GM23248 (cell line): ENCODE measurements at regions not wholly inside any gene's neighbourhood (a gene's known extent, or its start where the extent isn't known, plus 50 kb on each side); places are given as distances from the start of the nearest gene placed in this dataset.

ENCODE experiments used
- EZH2 ChIP-seq: fragments of 200-600 bp; sonication (generic); IDR thresholded peaks from 2 replicates; pipeline ENCODE4 v1.6.1; 2018; ENCODE audit warnings: antibody characterized with exemption, mild to moderate bottlenecking; ENCODE audit not compliant: insufficient read depth, poor library complexity, severe bottlenecking
- EZH2phosphoT487 ChIP-seq: fragments of 200-600 bp; sonication (generic); IDR thresholded peaks from 2 replicates; pipeline ENCODE4 v1.6.1; 2018; ENCODE audit warnings: antibody characterized with exemption, moderate library complexity, mild to moderate bottlenecking, low read depth; ENCODE audit not compliant: insufficient read depth

DNA sequence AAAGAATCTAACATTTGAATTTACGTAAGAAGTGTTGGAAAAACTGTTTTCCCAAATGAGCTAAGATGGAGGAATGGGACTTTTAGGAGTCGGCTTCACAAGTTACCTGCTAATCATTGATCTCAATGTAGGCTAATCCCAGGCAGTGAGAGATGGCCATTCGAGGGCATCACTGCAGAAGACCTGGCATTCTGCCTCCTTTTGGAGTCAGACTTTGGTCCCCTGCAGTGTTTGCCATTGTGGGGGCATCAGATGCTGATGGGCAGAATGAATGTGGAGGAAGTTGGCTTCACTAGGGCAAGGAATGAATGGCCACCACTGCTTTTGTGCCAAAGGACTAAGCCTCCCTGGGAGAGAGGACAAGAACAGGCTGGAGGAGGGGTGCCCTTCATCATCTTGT, 55.7 kb upstream of the NKX2-2 start:
- TF ChIP-seq EZH2phosphoT487 (no peak), EZH2 (no peak)
